DOHH2 (cell line): ENCODE measurements at regions not wholly inside any gene's neighbourhood (a gene's known extent, or its start where the extent isn't known, plus 50 kb on each side); places are given as distances from the start of the nearest gene placed in this dataset.

Experiments
- CTCF ChIP-seq: fragments of 200-600 bp; sonication (generic); IDR thresholded peaks from one replicate; pipeline ENCODE4 v1.5.1; 2014; ENCODE audit warnings: antibody characterized with exemption, mild to moderate bottlenecking, low read depth, low read length; ENCODE audit not compliant: poor library complexity, severe bottlenecking
- EZH2phosphoT487 ChIP-seq: fragments of 200-600 bp; sonication (generic); IDR thresholded peaks from 2 replicates; pipeline ENCODE4 v1.6.1; 2017; ENCODE audit warnings: borderline replicate concordance, mild to moderate bottlenecking, antibody characterized with exemption, low read length, moderate library complexity, mixed read lengths

GRCh38 chrX:116010939-116011338 is 159.6 kb upstream of the AGTR2 start:
- TF ChIP-seq CTCF (no peak), EZH2phosphoT487 (no peak)
